H9 (cell line): ENCODE measurements at regions not wholly inside any gene's neighbourhood (a gene's known extent, or its start where the extent isn't known, plus 50 kb on each side); places are given as distances from the start of the nearest gene placed in this dataset.

Experiments used
- DNase-seq: peaks from one replicate; pipeline ENCODE4 v3.0.0-alpha.2; 2017
- H2AFZ ChIP-seq: one replicate; pipeline ENCODE4 v1.6.1; 2013; ENCODE audit warnings: mild to moderate bottlenecking, low read length, control low read depth, moderate library complexity
- H2AK5ac ChIP-seq: 2 replicates; pipeline ENCODE4 v1.6.1; 2013; ENCODE audit warnings: low read length, control low read depth, mixed read lengths; ENCODE audit not compliant: insufficient read length
- H2BK120ac ChIP-seq: one replicate; pipeline ENCODE4 v1.6.1; 2013; ENCODE audit warnings: low read depth, mild to moderate bottlenecking, low read length, control low read depth, inconsistent platforms; ENCODE audit not compliant: poor library complexity, severe bottlenecking
- H2BK12ac ChIP-seq: 2 replicates; pipeline ENCODE4 v1.6.1; 2013; ENCODE audit warnings: low read length, control low read depth, mixed read lengths, low read depth; ENCODE audit not compliant: insufficient read length
- H2BK15ac ChIP-seq: 2 replicates; pipeline ENCODE4 v1.6.1; 2013; ENCODE audit warnings: low read depth, low read length, control low read depth
- H2BK20ac ChIP-seq: one replicate; pipeline ENCODE4 v1.6.1; 2013; ENCODE audit warnings: low read depth, mild to moderate bottlenecking, low read length, control low read depth, inconsistent platforms; ENCODE audit not compliant: poor library complexity, severe bottlenecking
- H2BK5ac ChIP-seq: 2 replicates; pipeline ENCODE4 v1.6.1; 2013; ENCODE audit warnings: low read length, control low read depth, mixed read lengths; ENCODE audit not compliant: insufficient read length
- H3K14ac ChIP-seq: 2 replicates; pipeline ENCODE4 v1.6.1; 2013; ENCODE audit warnings: low read length, control low read depth; ENCODE audit not compliant: insufficient read depth
- H3K18ac ChIP-seq: 2 replicates; pipeline ENCODE4 v1.6.1; 2013; ENCODE audit warnings: low read depth, mild to moderate bottlenecking, mixed read lengths, low read length, control low read depth; ENCODE audit not compliant: insufficient read length
- H3K23ac ChIP-seq: 2 replicates; pipeline ENCODE4 v1.6.1; 2013; ENCODE audit warnings: low read length, control low read depth, mixed read lengths, low read depth; ENCODE audit not compliant: insufficient read length
- H3K23me2 ChIP-seq: 2 replicates; pipeline ENCODE4 v1.6.1; 2013; ENCODE audit warnings: low read depth, mild to moderate bottlenecking, mixed read lengths, low read length, control low read depth; ENCODE audit not compliant: insufficient read length, poor library complexity, severe bottlenecking
- H3K27ac ChIP-seq: 2 replicates; pipeline ENCODE4 v1.5.1; 2013; ENCODE audit warnings: low read length, control low read depth, mixed read lengths, low read depth; ENCODE audit not compliant: insufficient read length
- H3K27me3 ChIP-seq: 2 replicates; pipeline ENCODE4 v1.6.1; 2013; ENCODE audit warnings: low read length, control low read depth, inconsistent platforms; ENCODE audit not compliant: insufficient read depth
- H3K4ac ChIP-seq: 2 replicates; pipeline ENCODE4 v1.6.1; 2013; ENCODE audit warnings: low read depth, mild to moderate bottlenecking, control low read depth, inconsistent platforms, low read length, moderate library complexity
- H3K4me1 ChIP-seq: 2 replicates; pipeline ENCODE4 v1.6.1; 2013; ENCODE audit warnings: low read length, control low read depth, inconsistent platforms; ENCODE audit not compliant: insufficient read depth
- H3K4me2 ChIP-seq: 2 replicates; pipeline ENCODE4 v1.6.1; 2013; ENCODE audit warnings: low read length, control low read depth, mixed read lengths; ENCODE audit not compliant: insufficient read length, insufficient read depth
- H3K56ac ChIP-seq: 2 replicates; pipeline ENCODE4 v1.6.1; 2013; ENCODE audit warnings: low read depth, mild to moderate bottlenecking, mixed read lengths, low read length, control low read depth; ENCODE audit not compliant: insufficient read length
- H3K79me1 ChIP-seq: 2 replicates; pipeline ENCODE4 v1.6.1; 2013; ENCODE audit warnings: low read depth, mild to moderate bottlenecking, moderate library complexity, low read length, control low read depth, inconsistent platforms; ENCODE audit not compliant: insufficient read depth, poor library complexity, severe bottlenecking
- H3K79me2 ChIP-seq: 2 replicates; pipeline ENCODE4 v1.6.1; 2013; ENCODE audit warnings: low read length, control low read depth, inconsistent platforms; ENCODE audit not compliant: insufficient read depth
- H3K9ac ChIP-seq: 2 replicates; pipeline ENCODE4 v1.6.1; 2013; ENCODE audit warnings: low read length, control low read depth, mixed read lengths; ENCODE audit not compliant: insufficient read length; ENCODE audit errors: extremely low read depth
- H3K9me3 ChIP-seq: one replicate; pipeline ENCODE4 v1.6.1; 2013; ENCODE audit warnings: low read depth, low read length, inconsistent platforms; ENCODE audit not compliant: control insufficient read depth
- H3T11ph ChIP-seq: one replicate; pipeline ENCODE4 v1.6.1; 2013; ENCODE audit warnings: mild to moderate bottlenecking, low read length, control low read depth, inconsistent platforms
- H4K20me1 ChIP-seq: one replicate; pipeline ENCODE4 v1.6.1; 2013; ENCODE audit not compliant: control insufficient read depth, insufficient read length, insufficient read depth
- H4K5ac ChIP-seq: 2 replicates; pipeline ENCODE4 v1.6.1; 2013; ENCODE audit warnings: low read depth, mild to moderate bottlenecking, mixed read lengths, low read length, control low read depth; ENCODE audit not compliant: insufficient read length
- H4K8ac ChIP-seq: replicated peaks from 2 replicates; pipeline ENCODE4 v1.6.1; 2013; ENCODE audit warnings: low read length, control low read depth, mixed read lengths, low read depth; ENCODE audit not compliant: insufficient read length
- H4K91ac ChIP-seq: 2 replicates; pipeline ENCODE4 v1.6.1; 2013; ENCODE audit warnings: low read depth, mild to moderate bottlenecking, moderate library complexity, mixed read lengths, low read length, control low read depth; ENCODE audit not compliant: insufficient read length
- H3K27ac Mint-ChIP-seq, 3 experiments: 2 replicates in 2 of 3; 3 replicates in 1 of 3; pipeline ENCODE4 v1.8.0; 2020 to 2021; ENCODE audit warnings: mixed read lengths in 3 of 3, mild to moderate bottlenecking in 1 of 3, moderate library complexity in 1 of 3
- H3K27me3 Mint-ChIP-seq: 2 replicates; pipeline ENCODE4 v1.8.0; 2021; ENCODE audit warnings: low read depth, mild to moderate bottlenecking, moderate library complexity, mixed read lengths
- H3K36me3 Mint-ChIP-seq, 3 experiments: 2 replicates in 2 of 3; 3 replicates in 1 of 3; pipeline ENCODE4 v1.8.0; 2020 to 2021; ENCODE audit warnings: low read depth in 3 of 3, mixed read lengths in 3 of 3; ENCODE audit not compliant: insufficient read depth in 1 of 3
- H3K4me1 Mint-ChIP-seq, 2 experiments: 2 replicates each; pipeline ENCODE4 v1.8.0; 2020; ENCODE audit warnings: mixed read lengths in 2 of 2
- H3K4me3 Mint-ChIP-seq, 2 experiments: 2 replicates in 1 of 2; 3 replicates in 1 of 2; pipeline ENCODE4 v1.8.0; 2020 to 2021; ENCODE audit warnings: mild to moderate bottlenecking in 2 of 2, mixed read lengths in 2 of 2, moderate library complexity in 1 of 2
- H3K9me3 Mint-ChIP-seq, 2 experiments: 2 replicates in 1 of 2; 3 replicates in 1 of 2; pipeline ENCODE4 v1.8.0; 2020; ENCODE audit warnings: mild to moderate bottlenecking in 2 of 2, mixed read lengths in 2 of 2, moderate library complexity in 1 of 2
- WGBS: extraction: QIAGEN DNeasy Blood & Tissue Kit; methylation state at CpG from one replicate; pipeline ENCODE4 v1.1.7; 2013; ENCODE audit warnings: missing lambda C conversion rate, low lambda C conversion rate, mixed read lengths; ENCODE audit not compliant: insufficient read length; ENCODE audit errors: extremely low coverage; 5-methylcytosine and 5-hydroxymethylcytosine counted together
- TF ChIP-seq, protein P1 (sequence below): fragments of 200-600 bp; sonication (generic); conservative IDR thresholded peaks from 3 replicates; pipeline ENCODE4 v1.8.0; 2021; ENCODE audit warnings: antibody characterized with exemption, mild to moderate bottlenecking

DNA sequence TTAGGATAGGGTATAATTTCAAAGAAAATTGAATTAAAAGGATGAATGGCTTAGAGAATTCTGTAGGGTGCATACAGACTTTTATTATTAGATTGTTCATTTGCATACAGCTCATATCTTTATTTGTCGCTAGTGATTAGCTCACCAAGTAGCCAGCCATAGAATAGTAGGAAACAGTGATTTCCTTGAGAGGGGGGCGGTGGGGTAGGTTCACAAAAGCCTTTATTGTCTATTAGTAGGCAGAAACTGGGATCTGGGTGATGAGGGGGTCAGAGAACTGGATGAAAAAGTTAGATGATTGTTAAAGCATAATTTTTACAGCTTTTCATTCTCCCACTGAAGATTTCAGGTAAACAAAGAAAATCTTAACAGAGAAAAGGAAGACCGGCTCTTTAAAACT is 77.6 kb upstream of the RAP2B start:
- no peak overlapping the region for H3K23ac ChIP-seq

More for the DNA sequence above, 77.6 kb upstream of the RAP2B start:
- no peaks in the 10 kb centered on the region for H3K23me2 ChIP-seq
- H4K20me1 ChIP-seq: no peaks in the 10 kb centered on the region
- no peaks in the 10 kb centered on the region for H3K79me2 ChIP-seq
- no peak overlapping the region for H3K4me2 ChIP-seq
- no peak overlapping the region for H2AK5ac ChIP-seq
- H3K79me1 ChIP-seq: no peaks in the 10 kb centered on the region
- no peak overlapping the region for H4K8ac ChIP-seq
- no peak overlapping the region for H3K9ac ChIP-seq
- H2BK15ac ChIP-seq: no peak overlapping the region
- DNase-seq: no peak
- no peak overlapping the region for H3K14ac ChIP-seq
- WGBS: no CpG with 5 or more reads among the region's 3 CpGs
- TF ChIP-seq, protein P1, sequence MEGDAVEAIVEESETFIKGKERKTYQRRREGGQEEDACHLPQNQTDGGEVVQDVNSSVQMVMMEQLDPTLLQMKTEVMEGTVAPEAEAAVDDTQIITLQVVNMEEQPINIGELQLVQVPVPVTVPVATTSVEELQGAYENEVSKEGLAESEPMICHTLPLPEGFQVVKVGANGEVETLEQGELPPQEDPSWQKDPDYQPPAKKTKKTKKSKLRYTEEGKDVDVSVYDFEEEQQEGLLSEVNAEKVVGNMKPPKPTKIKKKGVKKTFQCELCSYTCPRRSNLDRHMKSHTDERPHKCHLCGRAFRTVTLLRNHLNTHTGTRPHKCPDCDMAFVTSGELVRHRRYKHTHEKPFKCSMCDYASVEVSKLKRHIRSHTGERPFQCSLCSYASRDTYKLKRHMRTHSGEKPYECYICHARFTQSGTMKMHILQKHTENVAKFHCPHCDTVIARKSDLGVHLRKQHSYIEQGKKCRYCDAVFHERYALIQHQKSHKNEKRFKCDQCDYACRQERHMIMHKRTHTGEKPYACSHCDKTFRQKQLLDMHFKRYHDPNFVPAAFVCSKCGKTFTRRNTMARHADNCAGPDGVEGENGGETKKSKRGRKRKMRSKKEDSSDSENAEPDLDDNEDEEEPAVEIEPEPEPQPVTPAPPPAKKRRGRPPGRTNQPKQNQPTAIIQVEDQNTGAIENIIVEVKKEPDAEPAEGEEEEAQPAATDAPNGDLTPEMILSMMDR: no peak
- H2BK120ac ChIP-seq: no peak overlapping the region
- H3K18ac ChIP-seq: no peak overlapping the region
- H4K5ac ChIP-seq: no peak overlapping the region
- no peaks in the 10 kb centered on the region for H3K9me3 ChIP-seq
- peaks cover 3% of the 10 kb centered on the region; the same call in 1 of the 2 replicates for H3K4me1 ChIP-seq
- no peak overlapping the region for H3T11ph ChIP-seq
- no peaks in the 10 kb centered on the region for H3K9me3 Mint-ChIP-seq
- H4K91ac ChIP-seq: no peak overlapping the region
- H3K4me1 Mint-ChIP-seq: peaks cover 24 to 25% of the 10 kb centered on the region in 2 experiments
- no peak overlapping the region for H3K27ac Mint-ChIP-seq
- no peaks in the 10 kb centered on the region for H3K27me3 ChIP-seq
- no peak overlapping the region for H3K56ac ChIP-seq
- no peaks in the 10 kb centered on the region; a peak in 1 of 7 replicates for H3K36me3 Mint-ChIP-seq
- H2BK5ac ChIP-seq: no peak overlapping the region
- no peak overlapping the region for H3K27ac ChIP-seq
- H3K4me3 Mint-ChIP-seq: no peak overlapping the region
- H3K27me3 Mint-ChIP-seq: peaks cover 1% of the 10 kb centered on the region; the same call in 1 of the 2 replicates
- no peak overlapping the region for H2BK20ac ChIP-seq
- no peak overlapping the region for H2AFZ ChIP-seq
- H3K4ac ChIP-seq: no peak overlapping the region
- H2BK12ac ChIP-seq: no peak overlapping the region
